H9 (cell line): ENCODE measurements at regions not wholly inside any gene's neighbourhood (a gene's known extent, or its start where the extent isn't known, plus 50 kb on each side); places are given as distances from the start of the nearest gene placed in this dataset.

Source experiments
- DNase-seq: peaks from one replicate; pipeline ENCODE4 v3.0.0-alpha.2; 2017
- H2AFZ ChIP-seq: one replicate; pipeline ENCODE4 v1.6.1; 2013; ENCODE audit warnings: mild to moderate bottlenecking, low read length, control low read depth, moderate library complexity
- H2AK5ac ChIP-seq: 2 replicates; pipeline ENCODE4 v1.6.1; 2013; ENCODE audit warnings: low read length, control low read depth, mixed read lengths; ENCODE audit not compliant: insufficient read length
- H2BK120ac ChIP-seq: one replicate; pipeline ENCODE4 v1.6.1; 2013; ENCODE audit warnings: low read depth, mild to moderate bottlenecking, low read length, control low read depth, inconsistent platforms; ENCODE audit not compliant: poor library complexity, severe bottlenecking
- H2BK12ac ChIP-seq: 2 replicates; pipeline ENCODE4 v1.6.1; 2013; ENCODE audit warnings: low read length, control low read depth, mixed read lengths, low read depth; ENCODE audit not compliant: insufficient read length
- H2BK15ac ChIP-seq: 2 replicates; pipeline ENCODE4 v1.6.1; 2013; ENCODE audit warnings: low read depth, low read length, control low read depth
- H2BK20ac ChIP-seq: one replicate; pipeline ENCODE4 v1.6.1; 2013; ENCODE audit warnings: low read depth, mild to moderate bottlenecking, low read length, control low read depth, inconsistent platforms; ENCODE audit not compliant: poor library complexity, severe bottlenecking
- H2BK5ac ChIP-seq: 2 replicates; pipeline ENCODE4 v1.6.1; 2013; ENCODE audit warnings: low read length, control low read depth, mixed read lengths; ENCODE audit not compliant: insufficient read length
- H3K14ac ChIP-seq: 2 replicates; pipeline ENCODE4 v1.6.1; 2013; ENCODE audit warnings: low read length, control low read depth; ENCODE audit not compliant: insufficient read depth
- H3K18ac ChIP-seq: 2 replicates; pipeline ENCODE4 v1.6.1; 2013; ENCODE audit warnings: low read depth, mild to moderate bottlenecking, mixed read lengths, low read length, control low read depth; ENCODE audit not compliant: insufficient read length
- H3K23ac ChIP-seq: 2 replicates; pipeline ENCODE4 v1.6.1; 2013; ENCODE audit warnings: low read length, control low read depth, mixed read lengths, low read depth; ENCODE audit not compliant: insufficient read length
- H3K23me2 ChIP-seq: 2 replicates; pipeline ENCODE4 v1.6.1; 2013; ENCODE audit warnings: low read depth, mild to moderate bottlenecking, mixed read lengths, low read length, control low read depth; ENCODE audit not compliant: insufficient read length, poor library complexity, severe bottlenecking
- H3K27ac ChIP-seq: 2 replicates; pipeline ENCODE4 v1.5.1; 2013; ENCODE audit warnings: low read length, control low read depth, mixed read lengths, low read depth; ENCODE audit not compliant: insufficient read length
- H3K27me3 ChIP-seq: 2 replicates; pipeline ENCODE4 v1.6.1; 2013; ENCODE audit warnings: low read length, control low read depth, inconsistent platforms; ENCODE audit not compliant: insufficient read depth
- H3K4ac ChIP-seq: 2 replicates; pipeline ENCODE4 v1.6.1; 2013; ENCODE audit warnings: low read depth, mild to moderate bottlenecking, control low read depth, inconsistent platforms, low read length, moderate library complexity
- H3K4me1 ChIP-seq: 2 replicates; pipeline ENCODE4 v1.6.1; 2013; ENCODE audit warnings: low read length, control low read depth, inconsistent platforms; ENCODE audit not compliant: insufficient read depth
- H3K4me2 ChIP-seq: 2 replicates; pipeline ENCODE4 v1.6.1; 2013; ENCODE audit warnings: low read length, control low read depth, mixed read lengths; ENCODE audit not compliant: insufficient read length, insufficient read depth
- H3K56ac ChIP-seq: 2 replicates; pipeline ENCODE4 v1.6.1; 2013; ENCODE audit warnings: low read depth, mild to moderate bottlenecking, mixed read lengths, low read length, control low read depth; ENCODE audit not compliant: insufficient read length
- H3K79me1 ChIP-seq: 2 replicates; pipeline ENCODE4 v1.6.1; 2013; ENCODE audit warnings: low read depth, mild to moderate bottlenecking, moderate library complexity, low read length, control low read depth, inconsistent platforms; ENCODE audit not compliant: insufficient read depth, poor library complexity, severe bottlenecking
- H3K79me2 ChIP-seq: 2 replicates; pipeline ENCODE4 v1.6.1; 2013; ENCODE audit warnings: low read length, control low read depth, inconsistent platforms; ENCODE audit not compliant: insufficient read depth
- H3K9ac ChIP-seq: 2 replicates; pipeline ENCODE4 v1.6.1; 2013; ENCODE audit warnings: low read length, control low read depth, mixed read lengths; ENCODE audit not compliant: insufficient read length; ENCODE audit errors: extremely low read depth
- H3K9me3 ChIP-seq: one replicate; pipeline ENCODE4 v1.6.1; 2013; ENCODE audit warnings: low read depth, low read length, inconsistent platforms; ENCODE audit not compliant: control insufficient read depth
- H3T11ph ChIP-seq: one replicate; pipeline ENCODE4 v1.6.1; 2013; ENCODE audit warnings: mild to moderate bottlenecking, low read length, control low read depth, inconsistent platforms
- H4K20me1 ChIP-seq: one replicate; pipeline ENCODE4 v1.6.1; 2013; ENCODE audit not compliant: control insufficient read depth, insufficient read length, insufficient read depth
- H4K5ac ChIP-seq: 2 replicates; pipeline ENCODE4 v1.6.1; 2013; ENCODE audit warnings: low read depth, mild to moderate bottlenecking, mixed read lengths, low read length, control low read depth; ENCODE audit not compliant: insufficient read length
- H4K8ac ChIP-seq: replicated peaks from 2 replicates; pipeline ENCODE4 v1.6.1; 2013; ENCODE audit warnings: low read length, control low read depth, mixed read lengths, low read depth; ENCODE audit not compliant: insufficient read length
- H4K91ac ChIP-seq: 2 replicates; pipeline ENCODE4 v1.6.1; 2013; ENCODE audit warnings: low read depth, mild to moderate bottlenecking, moderate library complexity, mixed read lengths, low read length, control low read depth; ENCODE audit not compliant: insufficient read length
- H3K27ac Mint-ChIP-seq, 3 experiments: 2 replicates in 2 of 3; 3 replicates in 1 of 3; pipeline ENCODE4 v1.8.0; 2020 to 2021; ENCODE audit warnings: mixed read lengths in 3 of 3, mild to moderate bottlenecking in 1 of 3, moderate library complexity in 1 of 3
- H3K27me3 Mint-ChIP-seq: 2 replicates; pipeline ENCODE4 v1.8.0; 2021; ENCODE audit warnings: low read depth, mild to moderate bottlenecking, moderate library complexity, mixed read lengths
- H3K36me3 Mint-ChIP-seq, 3 experiments: 2 replicates in 2 of 3; 3 replicates in 1 of 3; pipeline ENCODE4 v1.8.0; 2020 to 2021; ENCODE audit warnings: low read depth in 3 of 3, mixed read lengths in 3 of 3; ENCODE audit not compliant: insufficient read depth in 1 of 3
- H3K4me1 Mint-ChIP-seq, 2 experiments: 2 replicates each; pipeline ENCODE4 v1.8.0; 2020; ENCODE audit warnings: mixed read lengths in 2 of 2
- H3K4me3 Mint-ChIP-seq, 2 experiments: 2 replicates in 1 of 2; 3 replicates in 1 of 2; pipeline ENCODE4 v1.8.0; 2020 to 2021; ENCODE audit warnings: mild to moderate bottlenecking in 2 of 2, mixed read lengths in 2 of 2, moderate library complexity in 1 of 2
- H3K9me3 Mint-ChIP-seq, 2 experiments: 2 replicates in 1 of 2; 3 replicates in 1 of 2; pipeline ENCODE4 v1.8.0; 2020; ENCODE audit warnings: mild to moderate bottlenecking in 2 of 2, mixed read lengths in 2 of 2, moderate library complexity in 1 of 2
- CTCF ChIP-seq: fragments of 200-600 bp; sonication (generic); conservative IDR thresholded peaks from 3 replicates; pipeline ENCODE4 v1.8.0; 2021; ENCODE audit warnings: antibody characterized with exemption, mild to moderate bottlenecking

- Histone ChIP-seq H3K79me2 (no peaks in the 10 kb centered on the region), H3K79me1 (no peaks in the 10 kb centered on the region), H3K9me3 (no peaks in the 10 kb centered on the region), H3T11ph (no peak overlapping the region), H4K20me1 (no peaks in the 10 kb centered on the region), H2BK12ac (no peak overlapping the region), H3K9ac (no peak overlapping the region), H2AFZ (no peak overlapping the region), H3K23me2 (no peaks in the 10 kb centered on the region), H3K18ac (no peak overlapping the region), H3K4ac (no peak overlapping the region), H2AK5ac (no peak overlapping the region), H3K27me3 (no peaks in the 10 kb centered on the region), H3K23ac (no peak overlapping the region), H2BK20ac (no peak overlapping the region), H4K91ac (no peak overlapping the region), H3K14ac (no peak overlapping the region), H2BK5ac (no peak overlapping the region), H3K4me2 (no peak overlapping the region), H3K56ac (no peak overlapping the region), H2BK15ac (no peak overlapping the region), H3K4me1 (no peaks in the 10 kb centered on the region), H3K27ac (no peak overlapping the region), H2BK120ac (no peak overlapping the region), H4K5ac (no peak overlapping the region), H4K8ac (no peak overlapping the region)
- Mint-ChIP-seq H3K4me3 (no peak overlapping the region), H3K36me3 (peaks cover 0 to 9% (median 3%) of the 10 kb centered on the region in 3 experiments; a peak in 4 of 7 replicates), H3K4me1 (peaks cover 3% of the 10 kb centered on the region in 2 experiments), H3K27me3 (no peaks in the 10 kb centered on the region), H3K27ac (no peak overlapping the region), H3K9me3 (peaks cover 6 to 8% of the 10 kb centered on the region in 2 experiments; a peak in 4 of 5 replicates)
- DNase-seq: no peak
- TF ChIP-seq CTCF: no peak
These were observed 612.7 kb downstream of the KCTD8 start for GRCh38 chr4:43835869-43836268.
